ENCODE measurements at regions not wholly inside any gene's neighbourhood (a gene's known extent, or its start where the extent isn't known, plus 50 kb on each side); places are given as distances from the start of the nearest gene placed in this dataset.

GRCh38 chr2:236498369-236498768 is 71.3 kb upstream of the ACKR3 start (continued):
- TF ChIP-seq BCLAF1 (IDR thresholded peaks at IDR 0.05): no peak

- in situ Hi-C loops (cut with MboI): no loop called here
- FAIRE-seq: no peak
- no peaks in the 10 kb centered on the region; a peak in 1 of 4 replicates for H3K27me3 ChIP-seq (replicated peaks in 1 of 2; ENCODE audit: control insufficient read depth in 2 of 2, insufficient read depth in 2 of 2, low read length in 1 of 2)
- no peak for TF ChIP-seq RUNX3 (IDR thresholded peaks at IDR 0.05; ENCODE audit: low read length)
- TF ChIP-seq MYC (IDR thresholded peaks at IDR 0.05; ENCODE audit: insufficient read depth, insufficient read length, insufficient replicate concordance, low read length, severe bottlenecking): no peak
- no peak for TF ChIP-seq EP300 (IDR thresholded peaks at IDR 0.05; ENCODE audit: borderline replicate concordance in 1 of 2, control insufficient read depth in 1 of 2, low read depth in 2 of 2, low read length in 2 of 2)
- TF ChIP-seq RELB (IDR thresholded peaks at IDR 0.05; ENCODE audit: low read depth): no peak
- no peak for TF ChIP-seq USF2 (IDR thresholded peaks at IDR 0.05; ENCODE audit: borderline replicate concordance, low read depth, low read length)
- TF ChIP-seq TCF12 (IDR thresholded peaks at IDR 0.05; ENCODE audit: low read depth, low read length): no peak
- no peak for TF ChIP-seq GABPA (IDR thresholded peaks at IDR 0.05; ENCODE audit: low read depth)
- no peak for TF ChIP-seq BCL3 (IDR thresholded peaks at IDR 0.05; ENCODE audit: borderline replicate concordance, insufficient read depth, low read depth, low read length, poor library complexity, severe bottlenecking)
- TF ChIP-seq ESRRA (IDR thresholded peaks at IDR 0.05; ENCODE audit: low read length): no peak
- TF ChIP-seq NR2C2 (IDR thresholded peaks at IDR 0.05; ENCODE audit: borderline replicate concordance, control insufficient read depth, insufficient read length, low read depth): no peak
- no peak for TF ChIP-seq NRF1 (conservative IDR thresholded peaks at IDR 0.05; ENCODE audit: low read depth, low read length)
- TF ChIP-seq YBX1 (IDR thresholded peaks at IDR 0.05): no peak
- TF ChIP-seq HDAC2 (IDR thresholded peaks at IDR 0.05): no peak
These were observed 69.7 kb upstream of the ACKR3 start for GRCh38 chr2:236499691-236500578.

More at GRCh38 chr2:236499691-236500578, 69.7 kb upstream of the ACKR3 start:
- Histone ChIP-seq H3K4me1 (ENCODE audit: control insufficient read depth, insufficient read depth, low read length) (no peaks in the 10 kb centered on the region), H3K27ac (ENCODE audit: control insufficient read depth, insufficient read depth) (no peak overlapping the region), H3K79me2 (ENCODE audit: control insufficient read depth, insufficient read depth, low read length) (no peaks in the 10 kb centered on the region), H3K9me3 (replicated peaks; ENCODE audit: control insufficient read depth, insufficient read depth, low read length) (peaks cover 6% of the 10 kb centered on the region; the same call in 1 of the 3 replicates), H2AFZ (ENCODE audit: control insufficient read depth, low read depth, low read length) (no peak overlapping the region), H3K4me2 (ENCODE audit: control insufficient read depth, insufficient read depth) (no peak overlapping the region), H3K9ac (ENCODE audit: control insufficient read depth, insufficient read depth, low read length) (no peak overlapping the region), H3K4me3 (no peak overlapping the region), H3K36me3 (ENCODE audit: control insufficient read depth in 2 of 2, insufficient read depth in 2 of 2, low read length in 1 of 2) (no peaks in the 10 kb centered on the region), H4K20me1 (ENCODE audit: control insufficient read depth, insufficient read depth) (no peaks in the 10 kb centered on the region)
- ChIA-PET RAD21 (ENCODE audit: unreplicated experiment) (interaction anchor here (1.3 kb wide), 1 partner anchor 70 kb away, joined by 3 read pairs; the partner anchor contains the start of gene ACKR3), CTCF (no interaction called here), POLR2A (no interaction called here), SMC1A (ENCODE audit: uncharacterized antibody, unreplicated experiment) (interaction anchor here (1.0 kb wide), 1 partner anchor 70 kb away, joined by 4 read pairs; the partner anchor contains the start of gene ACKR3)
- no TSS peak for BruUV-seq (replicated peaks)
- 41% methylated on average over 14 of the region's 14 CpGs for WGBS (ENCODE audit: insufficient coverage, insufficient replicate concordance, low lambda C conversion rate, missing lambda C conversion rate)
- DNase-seq (ENCODE audit: low read depth, low spot score): no peak
- intact Hi-C loops (cut with micrococcal nuclease; ENCODE audit: unreplicated experiment): no loop called here
- ATAC-seq: no peak
